Kidney (tissue), 13 donors: ENCODE measurements at regions not wholly inside any gene's neighbourhood (a gene's known extent, or its start where the extent isn't known, plus 50 kb on each side); places are given as distances from the start of the nearest gene placed in this dataset.

Source experiments
- DNase-seq, 5 donors: peaks; one replicate each; pipeline ENCODE4 v3.0.0-alpha.2; 2013 to 2020
- FAIRE-seq: peaks from 2 replicates; lab custom pipeline; 2012; peaks lifted over from hg19 to GRCh38; lab: Jason Lieb, UNC
- H3K27ac ChIP-seq, 2 donors: one replicate each; pipeline ENCODE4 v1.7.0; 2013; ENCODE audit warnings: low read depth in 2 of 2, low read length in 2 of 2, inconsistent platforms in 1 of 2
- H3K27me3 ChIP-seq: one replicate; pipeline ENCODE4 v1.7.1; 2013; ENCODE audit warnings: low read length, inconsistent platforms; ENCODE audit not compliant: control insufficient read depth, insufficient read depth
- H3K36me3 ChIP-seq, 3 donors: one replicate each; pipeline versions ENCODE4 v1.7.0 to v1.7.1; 2013; ENCODE audit warnings: low read length in 3 of 3, control low read depth in 1 of 3, inconsistent platforms in 1 of 3; ENCODE audit not compliant: insufficient read depth in 3 of 3, control insufficient read depth in 2 of 3
- H3K4me1 ChIP-seq, 3 donors: one replicate each; pipeline versions ENCODE4 v1.7.0 to v1.7.1; 2013; ENCODE audit warnings: low read length in 3 of 3, inconsistent platforms in 1 of 3, low read depth in 1 of 3; ENCODE audit not compliant: control insufficient read depth in 2 of 3, insufficient read depth in 2 of 3
- H3K4me3 ChIP-seq, 3 donors: one replicate each; pipeline versions ENCODE4 v1.7.0 to v1.8.1; 2013; ENCODE audit warnings: low read length in 3 of 3, control low read depth in 1 of 3, inconsistent platforms in 1 of 3
- H3K9ac ChIP-seq, 3 donors: one replicate each; pipeline versions ENCODE4 v1.7.0 to v1.7.1; 2013; ENCODE audit warnings: low read length in 3 of 3, control low read depth in 1 of 3, inconsistent platforms in 1 of 3
- H3K9me3 ChIP-seq, 3 donors: one replicate each; pipeline versions ENCODE4 v1.7.0 to v1.7.1; 2013; ENCODE audit warnings: low read length in 3 of 3, control low read depth in 1 of 3, inconsistent platforms in 1 of 3; ENCODE audit not compliant: control insufficient read depth in 2 of 3, insufficient read depth in 1 of 3
- intact Hi-C: fragments of 100-400 bp; cut with DNase I; formaldehyde crosslinking; loops from one replicate; pipeline ENCODE4 v1.11.1; 2022
- TF ChIP-seq, protein P1 (sequence below): IDR thresholded peaks from 3 replicates; pipeline ENCODE4 v1.5.1; 2012; ENCODE audit warnings: mild to moderate bottlenecking, moderate library complexity, borderline replicate concordance; ENCODE audit not compliant: insufficient read depth; ENCODE audit errors: extremely low read depth
- donor health status: control.
- donor health status: control.
- donor health status: control.
- donor health status: control.
- donor health status: control.
- donor health status: DM: yes; HTN: yes; CAD: no.
- donor health status: Normal renal cell carcinoma (clear cell type).

DNA sequence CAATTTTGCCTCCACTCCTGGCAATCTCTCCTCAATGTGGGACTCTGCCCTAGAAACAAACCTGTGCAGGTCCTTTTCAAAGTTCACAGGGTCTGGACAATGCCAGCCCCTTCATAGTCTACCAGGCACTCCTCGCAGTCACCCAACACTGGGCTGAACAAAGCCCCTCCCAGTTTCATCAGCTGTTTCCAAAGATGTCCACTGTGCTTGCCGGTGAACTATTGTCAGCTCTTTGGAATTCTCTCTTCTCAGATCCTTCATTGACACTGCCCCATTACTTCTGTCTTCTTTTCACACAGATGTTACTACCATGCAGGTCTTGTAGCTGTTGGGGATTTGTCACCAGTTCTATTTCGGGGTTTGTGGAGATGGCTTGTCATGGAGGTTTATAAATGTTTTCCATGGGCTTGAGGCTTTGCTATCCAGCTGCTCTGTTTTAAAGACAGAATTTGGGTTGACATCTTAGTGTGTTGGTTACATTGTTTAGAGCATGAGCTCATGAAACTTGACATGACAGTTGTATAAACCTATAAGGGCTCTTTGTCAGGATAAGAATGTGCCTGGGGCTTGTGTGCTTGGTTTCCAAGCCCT lies 77.3 kb upstream of the DHRS4 start:
- Histone ChIP-seq H3K9me3 (no peaks in the 10 kb centered on the region), H3K4me3 (no peak overlapping the region), H3K27me3 (no peaks in the 10 kb centered on the region), H3K9ac (no peak overlapping the region), H3K4me1 (no peaks in the 10 kb centered on the region), H3K27ac (no peak overlapping the region), H3K36me3 (no peaks in the 10 kb centered on the region)
- TF ChIP-seq, protein P1, sequence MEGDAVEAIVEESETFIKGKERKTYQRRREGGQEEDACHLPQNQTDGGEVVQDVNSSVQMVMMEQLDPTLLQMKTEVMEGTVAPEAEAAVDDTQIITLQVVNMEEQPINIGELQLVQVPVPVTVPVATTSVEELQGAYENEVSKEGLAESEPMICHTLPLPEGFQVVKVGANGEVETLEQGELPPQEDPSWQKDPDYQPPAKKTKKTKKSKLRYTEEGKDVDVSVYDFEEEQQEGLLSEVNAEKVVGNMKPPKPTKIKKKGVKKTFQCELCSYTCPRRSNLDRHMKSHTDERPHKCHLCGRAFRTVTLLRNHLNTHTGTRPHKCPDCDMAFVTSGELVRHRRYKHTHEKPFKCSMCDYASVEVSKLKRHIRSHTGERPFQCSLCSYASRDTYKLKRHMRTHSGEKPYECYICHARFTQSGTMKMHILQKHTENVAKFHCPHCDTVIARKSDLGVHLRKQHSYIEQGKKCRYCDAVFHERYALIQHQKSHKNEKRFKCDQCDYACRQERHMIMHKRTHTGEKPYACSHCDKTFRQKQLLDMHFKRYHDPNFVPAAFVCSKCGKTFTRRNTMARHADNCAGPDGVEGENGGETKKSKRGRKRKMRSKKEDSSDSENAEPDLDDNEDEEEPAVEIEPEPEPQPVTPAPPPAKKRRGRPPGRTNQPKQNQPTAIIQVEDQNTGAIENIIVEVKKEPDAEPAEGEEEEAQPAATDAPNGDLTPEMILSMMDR: no peak
- no peak for FAIRE-seq
- no peak for DNase-seq
- intact Hi-C loops: no loop called here

DNA sequence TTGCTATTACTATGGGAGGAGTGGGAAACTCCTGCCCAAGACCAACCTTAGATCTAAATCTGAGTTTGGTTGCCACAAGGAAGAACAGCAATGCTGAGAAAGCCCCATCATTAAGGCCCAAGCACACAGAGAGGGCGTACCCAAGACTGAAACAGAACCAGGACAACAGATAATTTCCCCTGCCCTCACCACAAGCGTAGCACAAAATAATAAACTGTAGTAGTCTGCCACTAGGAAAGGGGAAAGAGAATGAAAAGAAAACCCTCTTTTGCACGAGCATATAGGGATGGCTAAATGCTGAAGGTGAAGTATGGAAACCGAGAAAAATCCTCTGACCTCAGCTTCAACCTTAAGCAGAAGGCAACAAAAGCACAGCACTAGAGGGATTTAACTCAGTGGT lies 76.5 kb upstream of the DHRS4 start:
- Histone ChIP-seq H3K36me3 (no peaks in the 10 kb centered on the region), H3K9me3 (no peaks in the 10 kb centered on the region), H3K4me3 (no peak overlapping the region), H3K4me1 (no peaks in the 10 kb centered on the region), H3K27ac (no peak overlapping the region), H3K9ac (no peak overlapping the region), H3K27me3 (no peaks in the 10 kb centered on the region)
- FAIRE-seq (no peak), DNase-seq (no peak)
- intact Hi-C loops: no loop called here
- TF ChIP-seq, protein P1: no peak

GRCh38 chr14:23877538-23878180 lies 75.9 kb upstream of the DHRS4 start:
- H3K27me3 ChIP-seq: no peaks in the 10 kb centered on the region
- TF ChIP-seq, protein P1: no peak
- no peak overlapping the region for H3K9ac ChIP-seq
- no peak overlapping the region for H3K27ac ChIP-seq
- no peaks in the 10 kb centered on the region for H3K4me1 ChIP-seq
- intact Hi-C loops: no loop called here
- no peaks in the 10 kb centered on the region for H3K36me3 ChIP-seq
- FAIRE-seq: no peak
- no peaks in the 10 kb centered on the region for H3K9me3 ChIP-seq
- H3K4me3 ChIP-seq: no peak overlapping the region
- no peak for DNase-seq
